ENCODE measurements at regions not wholly inside any gene's neighbourhood (a gene's known extent, or its start where the extent isn't known, plus 50 kb on each side); places are given as distances from the start of the nearest gene placed in this dataset.

GRCh38 chr1:209389975-209390374 lies 193.5 kb upstream of the CAMK1G start:
- TF ChIP-seq YY1 (IDR thresholded peaks at IDR 0.05; ENCODE audit: low read depth) (no peak), EGR1 (IDR thresholded peaks at IDR 0.05) (no peak), FOXM1 (IDR thresholded peaks at IDR 0.05; ENCODE audit: borderline replicate concordance, low read depth) (no peak), CEBPB (IDR thresholded peaks at IDR 0.05) (no peak), CREB1 (IDR thresholded peaks at IDR 0.05; ENCODE audit: low read depth) (no peak), TCF12 (IDR thresholded peaks at IDR 0.05; ENCODE audit: low read depth) (no peak), TAF1 (IDR thresholded peaks at IDR 0.05; ENCODE audit: low read depth) (no peak), ZBTB7A (IDR thresholded peaks at IDR 0.05; ENCODE audit: low read depth) (no peak), NFIC (IDR thresholded peaks at IDR 0.05) (no peak), TEAD4 (IDR thresholded peaks at IDR 0.05) (no peak), RAD21 (IDR thresholded peaks at IDR 0.05; ENCODE audit: low read depth) (no peak), EP300 (IDR thresholded peaks at IDR 0.05; ENCODE audit: borderline replicate concordance) (no peak)
- TF ChIP-seq, protein P1, sequence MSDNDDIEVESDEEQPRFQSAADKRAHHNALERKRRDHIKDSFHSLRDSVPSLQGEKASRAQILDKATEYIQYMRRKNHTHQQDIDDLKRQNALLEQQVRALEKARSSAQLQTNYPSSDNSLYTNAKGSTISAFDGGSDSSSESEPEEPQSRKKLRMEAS (IDR thresholded peaks at IDR 0.05): no peak
- TF ChIP-seq, protein P2, sequence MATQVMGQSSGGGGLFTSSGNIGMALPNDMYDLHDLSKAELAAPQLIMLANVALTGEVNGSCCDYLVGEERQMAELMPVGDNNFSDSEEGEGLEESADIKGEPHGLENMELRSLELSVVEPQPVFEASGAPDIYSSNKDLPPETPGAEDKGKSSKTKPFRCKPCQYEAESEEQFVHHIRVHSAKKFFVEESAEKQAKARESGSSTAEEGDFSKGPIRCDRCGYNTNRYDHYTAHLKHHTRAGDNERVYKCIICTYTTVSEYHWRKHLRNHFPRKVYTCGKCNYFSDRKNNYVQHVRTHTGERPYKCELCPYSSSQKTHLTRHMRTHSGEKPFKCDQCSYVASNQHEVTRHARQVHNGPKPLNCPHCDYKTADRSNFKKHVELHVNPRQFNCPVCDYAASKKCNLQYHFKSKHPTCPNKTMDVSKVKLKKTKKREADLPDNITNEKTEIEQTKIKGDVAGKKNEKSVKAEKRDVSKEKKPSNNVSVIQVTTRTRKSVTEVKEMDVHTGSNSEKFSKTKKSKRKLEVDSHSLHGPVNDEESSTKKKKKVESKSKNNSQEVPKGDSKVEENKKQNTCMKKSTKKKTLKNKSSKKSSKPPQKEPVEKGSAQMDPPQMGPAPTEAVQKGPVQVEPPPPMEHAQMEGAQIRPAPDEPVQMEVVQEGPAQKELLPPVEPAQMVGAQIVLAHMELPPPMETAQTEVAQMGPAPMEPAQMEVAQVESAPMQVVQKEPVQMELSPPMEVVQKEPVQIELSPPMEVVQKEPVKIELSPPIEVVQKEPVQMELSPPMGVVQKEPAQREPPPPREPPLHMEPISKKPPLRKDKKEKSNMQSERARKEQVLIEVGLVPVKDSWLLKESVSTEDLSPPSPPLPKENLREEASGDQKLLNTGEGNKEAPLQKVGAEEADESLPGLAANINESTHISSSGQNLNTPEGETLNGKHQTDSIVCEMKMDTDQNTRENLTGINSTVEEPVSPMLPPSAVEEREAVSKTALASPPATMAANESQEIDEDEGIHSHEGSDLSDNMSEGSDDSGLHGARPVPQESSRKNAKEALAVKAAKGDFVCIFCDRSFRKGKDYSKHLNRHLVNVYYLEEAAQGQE (IDR thresholded peaks at IDR 0.05; ENCODE audit: low read depth): no peak
- TF ChIP-seq, protein P3, sequence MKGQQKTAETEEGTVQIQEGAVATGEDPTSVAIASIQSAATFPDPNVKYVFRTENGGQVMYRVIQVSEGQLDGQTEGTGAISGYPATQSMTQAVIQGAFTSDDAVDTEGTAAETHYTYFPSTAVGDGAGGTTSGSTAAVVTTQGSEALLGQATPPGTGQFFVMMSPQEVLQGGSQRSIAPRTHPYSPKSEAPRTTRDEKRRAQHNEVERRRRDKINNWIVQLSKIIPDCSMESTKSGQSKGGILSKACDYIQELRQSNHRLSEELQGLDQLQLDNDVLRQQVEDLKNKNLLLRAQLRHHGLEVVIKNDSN (IDR thresholded peaks at IDR 0.05): no peak

GRCh38 chr1:209390764-209391163 lies 192.8 kb upstream of the CAMK1G start:
- TF ChIP-seq ZBTB7A (IDR thresholded peaks at IDR 0.05; ENCODE audit: low read depth): no peak
- TF ChIP-seq, protein P1 (IDR thresholded peaks at IDR 0.05): no peak

- TF ChIP-seq TCF12 (IDR thresholded peaks at IDR 0.05; ENCODE audit: low read depth) (no peak), CEBPB (IDR thresholded peaks at IDR 0.05) (no peak), NFIC (IDR thresholded peaks at IDR 0.05) (no peak)
Measured at GRCh38 chr1:209391792-209392191, 191.7 kb upstream of the CAMK1G start.

DNA sequence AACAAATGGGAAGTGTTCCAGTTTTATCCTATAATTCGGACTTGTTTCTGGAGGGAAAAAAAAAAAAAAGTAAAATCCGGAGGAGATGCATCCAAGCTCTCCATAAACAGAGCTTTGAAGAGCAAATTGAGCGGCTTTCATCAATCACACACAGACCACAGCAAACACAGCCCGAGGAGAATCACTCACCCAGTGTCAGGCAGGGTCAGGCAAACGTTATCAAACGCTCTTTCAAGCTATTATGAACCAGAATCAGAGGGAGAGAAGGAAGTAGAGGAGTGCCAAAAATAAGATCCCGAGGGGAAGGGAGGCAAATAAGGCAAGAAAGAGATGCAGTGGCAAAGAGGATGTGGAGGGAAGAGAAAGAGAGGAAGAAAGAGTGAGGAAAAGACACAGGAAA lies 188.3 kb upstream of the CAMK1G start:
- TF ChIP-seq CREB1 (IDR thresholded peaks at IDR 0.05; ENCODE audit: low read depth) (no peak), FOXM1 (IDR thresholded peaks at IDR 0.05; ENCODE audit: borderline replicate concordance, low read depth) (no peak), EGR1 (IDR thresholded peaks at IDR 0.05) (no peak)

DNA sequence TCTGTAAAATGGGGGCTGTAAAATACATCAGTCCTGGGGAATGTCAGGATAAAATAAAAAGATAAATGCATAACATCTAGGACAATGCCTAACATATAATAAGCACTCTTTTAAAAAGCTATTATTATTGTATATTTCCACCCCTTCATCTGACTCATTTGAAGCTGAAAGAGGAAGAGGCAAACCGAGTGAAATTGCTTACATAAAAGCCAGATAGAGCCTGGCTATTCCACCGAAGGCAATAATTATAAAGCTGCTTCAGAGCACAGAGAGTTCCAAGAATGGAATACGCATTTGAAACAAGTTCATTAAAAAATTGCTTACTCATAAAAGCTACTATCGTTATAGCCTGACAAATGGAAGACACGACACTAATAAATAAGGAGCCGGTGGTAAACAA lies 186.1 kb upstream of the CAMK1G start:
- TF ChIP-seq, protein P1 (IDR thresholded peaks at IDR 0.05): no peak
- TF ChIP-seq EGR1 (IDR thresholded peaks at IDR 0.05) (no peak), EP300 (IDR thresholded peaks at IDR 0.05; ENCODE audit: borderline replicate concordance) (no peak), CREB1 (IDR thresholded peaks at IDR 0.05; ENCODE audit: low read depth) (no peak), ZBTB7A (IDR thresholded peaks at IDR 0.05; ENCODE audit: low read depth) (no peak), TCF12 (IDR thresholded peaks at IDR 0.05; ENCODE audit: low read depth) (no peak), YY1 (IDR thresholded peaks at IDR 0.05; ENCODE audit: low read depth) (no peak), TEAD4 (IDR thresholded peaks at IDR 0.05) (no peak), CEBPB (IDR thresholded peaks at IDR 0.05) (no peak), RAD21 (IDR thresholded peaks at IDR 0.05; ENCODE audit: low read depth) (no peak), TAF1 (IDR thresholded peaks at IDR 0.05; ENCODE audit: low read depth) (no peak), NFIC (IDR thresholded peaks at IDR 0.05) (no peak), FOXM1 (IDR thresholded peaks at IDR 0.05; ENCODE audit: borderline replicate concordance, low read depth) (no peak)
- TF ChIP-seq, protein P2 (IDR thresholded peaks at IDR 0.05; ENCODE audit: low read depth): no peak
- TF ChIP-seq, protein P3 (IDR thresholded peaks at IDR 0.05): no peak

GRCh38 chr1:209397910-209398309 lies 185.6 kb upstream of the CAMK1G start:
- TF ChIP-seq TAF1 (IDR thresholded peaks at IDR 0.05; ENCODE audit: low read depth) (no peak), ZBTB7A (IDR thresholded peaks at IDR 0.05; ENCODE audit: low read depth) (no peak), NFIC (IDR thresholded peaks at IDR 0.05) (no peak), EGR1 (IDR thresholded peaks at IDR 0.05) (no peak), FOXM1 (IDR thresholded peaks at IDR 0.05; ENCODE audit: borderline replicate concordance, low read depth) (no peak), YY1 (IDR thresholded peaks at IDR 0.05; ENCODE audit: low read depth) (no peak), EP300 (IDR thresholded peaks at IDR 0.05; ENCODE audit: borderline replicate concordance) (no peak), RAD21 (IDR thresholded peaks at IDR 0.05; ENCODE audit: low read depth) (no peak), TEAD4 (IDR thresholded peaks at IDR 0.05) (no peak), TCF12 (IDR thresholded peaks at IDR 0.05; ENCODE audit: low read depth) (no peak), CEBPB (IDR thresholded peaks at IDR 0.05) (no peak), CREB1 (IDR thresholded peaks at IDR 0.05; ENCODE audit: low read depth) (no peak)
- TF ChIP-seq, protein P3 (IDR thresholded peaks at IDR 0.05): no peak
- TF ChIP-seq, protein P2 (IDR thresholded peaks at IDR 0.05; ENCODE audit: low read depth): no peak
- TF ChIP-seq, protein P1 (IDR thresholded peaks at IDR 0.05): no peak

All from Ishikawa (cell line).